ENCODE measurements at regions not wholly inside any gene's neighbourhood (a gene's known extent, or its start where the extent isn't known, plus 50 kb on each side); places are given as distances from the start of the nearest gene placed in this dataset.

GRCh38 chr14:51328772-51329353 is 88.8 kb downstream of the TMX1 start:
- TF ChIP-seq POLR2AphosphoS5 (IDR thresholded peaks at IDR 0.05; ENCODE audit: borderline replicate concordance, low read depth, low read length), result no peak
- no peak for TF ChIP-seq EZH2 (IDR thresholded peaks at IDR 0.05)
